ENCODE measurements at regions not wholly inside any gene's neighbourhood (a gene's known extent, or its start where the extent isn't known, plus 50 kb on each side); places are given as distances from the start of the nearest gene placed in this dataset.

- no peak for TF ChIP-seq REST (IDR thresholded peaks at IDR 0.05; ENCODE audit: unreplicated experiment)
- TF ChIP-seq ZNF331 (CRISPR knock-in tag; IDR thresholded peaks at IDR 0.05; ENCODE audit: low read depth) = no peak
- no peak for TF ChIP-seq ZNF114 (CRISPR knock-in tag; IDR thresholded peaks at IDR 0.05)
- TF ChIP-seq STAT1 (IDR thresholded peaks at IDR 0.05; ENCODE audit: unreplicated experiment) = no peak
- TF ChIP-seq CTCF (conservative IDR thresholded peaks at IDR 0.05; ENCODE audit: low read depth in 2 of 2) = no peak
- TF ChIP-seq POLR2AphosphoS5 (IDR thresholded peaks at IDR 0.05; ENCODE audit: low read depth) = no peak
Measured at GRCh38 chr1:4976859-4977440, 322.5 kb downstream of the AJAP1 start (continued).

GRCh38 chr1:4975856-4976255, 321.4 kb downstream of the AJAP1 start:
- no peak overlapping the region for H3K4me2 ChIP-seq
- no peak overlapping the region for H2AFZ ChIP-seq
- no peaks in the 10 kb centered on the region for H3K27me3 ChIP-seq (ENCODE audit: insufficient read depth)
- DNase-seq (ENCODE audit: low spot score) = no peak
- Mint-ChIP-seq H3K9me3 (peaks cover 6% of the 10 kb centered on the region; the same call in 2 of the 3 replicates), H3K36me3 (ENCODE audit: low read depth) (no peaks in the 10 kb centered on the region), H3K4me1 (peaks cover 3% of the 10 kb centered on the region; the same call in 2 of the 3 replicates), H3K4me3 (no peak overlapping the region), H3K27ac (no peak overlapping the region), H3K27me3 (ENCODE audit: insufficient read depth, low read depth, poor library complexity) (no peaks in the 10 kb centered on the region)
- H3K9me2 ChIP-seq (ENCODE audit: insufficient read depth) = no peaks in the 10 kb centered on the region
- H3K36me3 ChIP-seq (ENCODE audit: insufficient read depth) = no peaks in the 10 kb centered on the region
- no peaks in the 10 kb centered on the region for H3F3A ChIP-seq (replicated peaks; ENCODE audit: low read depth)
- no peak overlapping the region for H3K4me3 ChIP-seq
- H3K27ac ChIP-seq (ENCODE audit: low read depth) = no peak overlapping the region
- no peaks in the 10 kb centered on the region for H3K4me1 ChIP-seq (ENCODE audit: insufficient read depth)
- ATAC-seq = no peak
- no peaks in the 10 kb centered on the region for H4K20me1 ChIP-seq (replicated peaks; ENCODE audit: insufficient read depth)
- H3K79me2 ChIP-seq (replicated peaks; ENCODE audit: insufficient read depth) = no peaks in the 10 kb centered on the region
- no peak for TF ChIP-seq ZNF331 (CRISPR knock-in tag; IDR thresholded peaks at IDR 0.05; ENCODE audit: low read depth)
- TF ChIP-seq CREB1 (CRISPR knock-in tag; IDR thresholded peaks at IDR 0.05; ENCODE audit: low read depth) = no peak
- TF ChIP-seq NANOG (IDR thresholded peaks at IDR 0.05; ENCODE audit: borderline replicate concordance) = no peak
- TF ChIP-seq REST (IDR thresholded peaks at IDR 0.05; ENCODE audit: unreplicated experiment) = no peak
- TF ChIP-seq EZH2phosphoT487 (IDR thresholded peaks at IDR 0.05; ENCODE audit: unreplicated experiment) = no peak
- TF ChIP-seq CTCF (conservative IDR thresholded peaks at IDR 0.05; ENCODE audit: low read depth in 2 of 2) = no peak
- TF ChIP-seq ZNF114 (CRISPR knock-in tag; IDR thresholded peaks at IDR 0.05) = no peak
- TF ChIP-seq STAT1 (IDR thresholded peaks at IDR 0.05; ENCODE audit: unreplicated experiment) = no peak
- no peak for TF ChIP-seq EZH2 (IDR thresholded peaks at IDR 0.05; ENCODE audit: low read depth, unreplicated experiment)
- no peak for TF ChIP-seq JUNB (IDR thresholded peaks at IDR 0.05; ENCODE audit: unreplicated experiment)
- TF ChIP-seq ETS1 (IDR thresholded peaks at IDR 0.05) = no peak
